Small intestine (tissue), 7 donors: ENCODE measurements at regions not wholly inside any gene's neighbourhood (a gene's known extent, or its start where the extent isn't known, plus 50 kb on each side); places are given as distances from the start of the nearest gene placed in this dataset.
"Not testable (repeated sequence)": the region's sequence is repeated elsewhere in the genome, so short reads cannot be mapped to it uniquely, and the experiment has no call there.

ENCODE experiments used
- DNase-seq, 2 donors: peaks; one replicate each; pipeline versions ENCODE4 v3.0.0 to v3.0.0-alpha.2; 2013
- FAIRE-seq: peaks from 2 replicates; lab custom pipeline; 2012; peaks lifted over from hg19 to GRCh38; lab: Jason Lieb, UNC
- H3K27ac ChIP-seq, 3 donors: one replicate each; pipeline ENCODE4 v1.5.1; 2013; ENCODE audit warnings: low read length in 2 of 3, mild to moderate bottlenecking in 2 of 3, control low read depth in 1 of 3, inconsistent platforms in 1 of 3, low read depth in 1 of 3, moderate library complexity in 1 of 3
- H3K27me3 ChIP-seq, 3 donors: one replicate each; pipeline ENCODE4 v1.6.1; 2013; ENCODE audit warnings: low read length in 3 of 3, inconsistent platforms in 1 of 3; ENCODE audit not compliant: control insufficient read depth in 3 of 3, insufficient read depth in 3 of 3
- H3K36me3 ChIP-seq, 3 donors: one replicate each; pipeline ENCODE4 v1.6.1; 2013; ENCODE audit warnings: low read length in 3 of 3, inconsistent platforms in 1 of 3, low read depth in 1 of 3, mild to moderate bottlenecking in 1 of 3, moderate library complexity in 1 of 3; ENCODE audit not compliant: control insufficient read depth in 3 of 3, insufficient read depth in 2 of 3
- H3K4me1 ChIP-seq, 3 donors: one replicate each; pipeline ENCODE4 v1.6.1; 2013; ENCODE audit warnings: low read length in 2 of 3, inconsistent platforms in 1 of 3, low read depth in 1 of 3, mild to moderate bottlenecking in 1 of 3, moderate library complexity in 1 of 3; ENCODE audit not compliant: control insufficient read depth in 3 of 3, insufficient read depth in 2 of 3
- H3K4me3 ChIP-seq, 3 donors: one replicate each; pipeline ENCODE4 v1.5.1; 2013; ENCODE audit warnings: low read length in 3 of 3, control low read depth in 1 of 3, inconsistent platforms in 1 of 3, low read depth in 1 of 3, mild to moderate bottlenecking in 1 of 3, moderate library complexity in 1 of 3
- H3K9me3 ChIP-seq, 2 donors: one replicate each; pipeline ENCODE4 v1.6.1; 2013; ENCODE audit warnings: low read depth in 1 of 2, low read length in 1 of 2; ENCODE audit not compliant: control insufficient read depth in 2 of 2, insufficient read depth in 1 of 2
- WGBS, 3 donors: extraction: QIAGEN DNeasy Blood & Tissue Kit; methylation state at CpG; one replicate each; pipeline ENCODE4 v1.1.7; 2013; 5-methylcytosine and 5-hydroxymethylcytosine counted together
- donor health status: healthy with polysubstance abuse.
- donor health status: control.
- donor health status: control.
- donor health status: Bipolar disorder and iron deficiency.
- donor health status: healthy.

- no peaks in the 10 kb centered on the region for H3K27me3 ChIP-seq
- H3K9me3 ChIP-seq: no peaks in the 10 kb centered on the region
- H3K27ac ChIP-seq: no peak overlapping the region
- FAIRE-seq (no peak), DNase-seq (no peak)
- H3K4me3 ChIP-seq: no peak overlapping the region
- peaks cover 0 to 4% (median 0%) of the 10 kb centered on the region in 3 donors for H3K4me1 ChIP-seq
- no peaks in the 10 kb centered on the region for H3K36me3 ChIP-seq
- 27 to 45% (median 30%) methylated on average over 3 of the region's 3 CpGs for WGBS, 3 donors
These were observed 94.8 kb upstream of the CYRIA start for GRCh38 chr2:16760426-16760825.

DNA sequence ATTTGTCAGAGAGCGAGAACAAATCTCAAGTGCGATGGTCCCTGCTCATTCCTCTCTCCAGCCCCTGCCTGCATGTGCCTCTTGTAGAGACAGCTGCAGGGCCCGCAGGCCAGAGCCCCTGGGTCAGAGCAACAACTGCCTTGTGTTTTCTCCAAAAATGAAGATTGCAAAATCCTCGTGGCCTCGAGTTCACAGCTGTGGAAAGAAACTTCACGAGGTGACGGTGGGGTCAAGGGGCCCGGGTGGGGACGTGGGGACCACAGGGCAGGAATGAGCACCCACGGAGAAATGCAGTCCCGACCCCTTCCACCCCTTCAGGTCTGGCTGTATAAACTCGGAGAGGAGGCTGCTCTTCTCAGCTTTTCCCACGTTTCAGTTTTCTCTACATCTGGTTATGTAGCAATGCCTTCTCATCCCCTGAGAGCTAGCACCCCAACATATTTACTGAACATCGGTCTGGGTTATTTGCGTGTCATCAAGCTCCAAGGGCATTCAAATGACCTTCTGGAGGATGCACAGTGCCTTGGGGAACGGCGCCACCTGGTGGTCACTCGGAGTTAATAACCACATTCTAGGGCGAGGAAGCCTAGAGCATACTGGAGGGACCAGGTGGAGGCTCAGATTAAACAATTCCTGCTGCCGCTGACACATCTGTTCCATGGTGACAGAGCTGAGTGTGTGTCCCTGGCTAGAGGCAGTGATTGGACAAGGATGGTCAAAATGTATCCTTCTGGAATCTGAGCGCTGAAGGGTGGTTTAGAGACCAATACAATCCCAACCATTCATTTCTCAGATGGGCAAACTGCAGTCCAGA is 91.4 kb upstream of the CYRIA start:
- H3K4me3 ChIP-seq: no peak overlapping the region
- no peaks in the 10 kb centered on the region for H3K36me3 ChIP-seq
- DNase-seq (peak; percentile 57 to 73), FAIRE-seq (no peak)
- H3K27me3 ChIP-seq: no peaks in the 10 kb centered on the region
- H3K9me3 ChIP-seq: no peaks in the 10 kb centered on the region
- WGBS, 3 donors: 31 to 37% (median 33%) methylated on average over 21 of the region's 21 CpGs
- H3K4me1 ChIP-seq: no peaks in the 10 kb centered on the region
- H3K27ac ChIP-seq: no peak overlapping the region

DNA sequence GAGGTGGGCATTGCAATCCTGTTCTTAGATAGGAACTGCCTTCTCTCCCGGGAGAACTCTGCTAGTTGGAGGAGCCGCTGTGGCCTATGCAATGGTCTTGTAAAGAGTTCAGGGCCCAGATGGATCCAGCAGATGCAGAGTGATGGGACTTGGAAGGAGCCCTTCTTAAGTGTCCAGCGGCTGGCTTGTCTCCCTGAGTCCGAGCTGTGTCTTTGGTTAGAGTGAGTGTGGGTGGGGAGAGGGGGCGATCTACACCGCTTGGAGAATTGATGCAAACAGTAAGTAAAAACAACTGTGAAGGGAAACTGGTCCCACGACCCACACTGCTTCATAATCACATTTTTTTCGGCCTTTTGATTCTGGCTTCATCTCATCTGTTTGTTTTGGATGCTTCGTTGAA is 89.8 kb upstream of the CYRIA start:
- no peak for FAIRE-seq
- Histone ChIP-seq H3K4me3 (no peak overlapping the region), H3K4me1 (no peaks in the 10 kb centered on the region), H3K27me3 (no peaks in the 10 kb centered on the region), H3K36me3 (no peaks in the 10 kb centered on the region), H3K9me3 (no peaks in the 10 kb centered on the region), H3K27ac (no peak overlapping the region)
- no peak for DNase-seq
- WGBS, 3 donors: 76 to 80% (median 76%) methylated on average over 9 of the region's 9 CpGs

DNA sequence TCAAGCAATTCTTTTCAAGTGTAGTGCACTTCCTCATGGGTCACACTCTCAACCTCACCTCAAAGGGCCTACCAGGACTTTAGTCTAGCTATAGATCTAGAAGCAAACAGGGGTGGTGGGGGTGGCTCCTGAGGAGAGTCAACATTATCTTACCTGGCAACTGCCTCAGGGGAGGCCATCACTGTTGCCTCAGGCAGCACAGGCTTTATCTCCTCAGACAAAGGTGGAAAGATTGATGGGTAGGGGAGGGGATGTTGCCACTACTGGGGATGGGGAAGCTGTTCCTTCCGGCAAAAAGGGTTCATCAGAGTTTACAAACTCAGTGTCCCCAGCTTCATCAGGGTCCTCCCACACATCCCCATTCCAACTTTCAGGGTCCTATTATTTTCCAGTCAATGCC is 87.4 kb upstream of the CYRIA start:
- H3K27ac ChIP-seq, H3K4me1 ChIP-seq, H3K4me3 ChIP-seq, H3K27me3 ChIP-seq, H3K9me3 ChIP-seq, FAIRE-seq, H3K36me3 ChIP-seq, DNase-seq: not testable (repeated sequence)
- 38 to 91% (median 64%) methylated on average over 1 of the region's 1 CpG for WGBS, 3 donors

- H3K9me3 ChIP-seq, DNase-seq, H3K36me3 ChIP-seq, H3K4me1 ChIP-seq, H3K27ac ChIP-seq, FAIRE-seq, H3K27me3 ChIP-seq, H3K4me3 ChIP-seq: not testable (repeated sequence)
- 82 to 94% (median 85%) methylated on average over 1 of the region's 1 CpG for WGBS, 3 donors
These were observed 85.2 kb upstream of the CYRIA start for GRCh38 chr2:16750925-16751214.

DNA sequence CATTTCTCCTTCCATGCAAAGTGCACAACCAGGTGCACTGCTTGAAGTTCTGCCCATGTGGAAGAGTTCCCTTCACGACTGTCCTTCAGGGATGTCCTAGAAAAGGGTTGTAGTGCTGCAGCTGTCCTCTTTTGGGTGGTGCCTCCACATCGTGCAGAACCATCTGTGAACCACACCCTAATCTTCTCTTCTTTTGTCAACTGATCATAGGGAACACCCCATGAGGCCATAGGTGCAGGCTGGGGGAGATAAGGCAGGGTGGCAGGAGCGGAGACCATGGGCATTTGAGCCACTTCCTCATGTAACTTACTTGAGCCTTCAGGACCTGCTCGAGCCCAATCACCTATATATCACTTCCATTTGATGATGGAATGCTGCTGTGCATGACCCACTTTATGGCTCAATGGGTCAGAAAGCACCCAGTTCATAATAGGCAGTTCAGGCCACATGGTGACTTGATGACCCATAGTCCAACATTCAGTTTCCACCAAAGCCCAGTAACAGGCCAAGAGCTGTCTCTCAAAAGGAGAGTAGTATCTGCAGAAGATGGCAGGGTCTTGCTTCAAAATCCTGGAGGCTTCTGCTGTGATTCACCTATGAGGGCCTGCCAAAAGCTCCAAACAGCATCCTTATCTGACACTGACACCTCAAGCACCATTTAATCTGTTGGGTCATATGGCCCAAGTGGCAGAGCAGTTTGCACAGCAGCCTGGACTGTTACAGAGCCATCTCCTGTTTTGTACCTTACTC is 84.7 kb upstream of the CYRIA start:
- DNase-seq (no peak), FAIRE-seq (no peak)
- no peak overlapping the region for H3K4me3 ChIP-seq
- H3K4me1 ChIP-seq: no peaks in the 10 kb centered on the region
- no peak overlapping the region for H3K27ac ChIP-seq
- H3K36me3 ChIP-seq: no peaks in the 10 kb centered on the region
- WGBS, 3 donors: 66 to 77% (median 66%) methylated on average over 4 of the region's 4 CpGs
- H3K9me3 ChIP-seq: no peaks in the 10 kb centered on the region
- no peaks in the 10 kb centered on the region for H3K27me3 ChIP-seq

DNA sequence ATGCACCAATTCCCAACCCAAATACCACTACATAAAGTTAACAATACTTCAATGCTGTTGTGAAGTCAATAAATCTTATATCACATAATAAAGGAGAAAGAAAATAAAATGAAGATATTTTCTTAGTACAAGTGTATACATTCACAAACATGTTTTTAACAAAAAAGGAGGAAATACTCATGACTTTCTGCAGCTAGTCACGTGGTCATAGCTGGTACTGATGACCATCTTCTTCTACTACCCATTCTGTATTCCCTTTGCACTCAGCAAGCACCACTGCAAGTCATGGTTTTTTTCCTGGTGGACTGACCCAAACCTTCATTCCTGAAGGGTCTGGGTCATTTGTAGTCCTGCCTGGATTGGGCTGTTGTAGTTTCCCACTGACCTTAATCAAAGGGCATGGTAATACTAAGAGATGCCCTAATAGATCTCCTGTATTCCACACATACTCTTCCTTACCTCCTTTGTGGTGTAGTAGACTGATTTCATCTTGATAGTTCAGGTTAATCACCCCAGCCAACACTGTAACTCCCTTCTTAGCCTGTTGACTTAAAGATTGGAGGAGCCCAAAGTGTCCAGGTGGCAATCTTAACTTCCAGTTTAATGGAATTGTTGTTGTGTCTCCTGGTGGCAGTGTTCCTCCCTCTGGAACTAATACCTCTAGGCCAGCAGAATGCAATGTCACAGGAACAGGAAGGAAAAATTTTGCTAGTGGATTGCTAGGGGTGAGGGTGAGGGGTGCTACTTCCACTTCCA is 83.1 kb upstream of the CYRIA start:
- H3K27ac ChIP-seq, H3K4me1 ChIP-seq, H3K4me3 ChIP-seq, FAIRE-seq, H3K9me3 ChIP-seq, H3K27me3 ChIP-seq, H3K36me3 ChIP-seq, DNase-seq: not testable (repeated sequence)
- 15 to 59% (median 31%) methylated on average over 1 of the region's 1 CpG for WGBS, 3 donors

- no peak overlapping the region for H3K4me3 ChIP-seq
- no peaks in the 10 kb centered on the region for H3K27me3 ChIP-seq
- 42 to 70% (median 70%) methylated on average over 2 of the region's 2 CpGs for WGBS, 3 donors
- no peak for FAIRE-seq
- no peak overlapping the region for H3K27ac ChIP-seq
- H3K4me1 ChIP-seq: no peaks in the 10 kb centered on the region
- no peaks in the 10 kb centered on the region for H3K36me3 ChIP-seq
- H3K9me3 ChIP-seq: no peaks in the 10 kb centered on the region
- no peak for DNase-seq
These were observed 82.1 kb upstream of the CYRIA start for GRCh38 chr2:16747689-16748088.
